Cerebellar cortex (tissue), 1 donor: ENCODE measurements at regions not wholly inside any gene's neighbourhood (a gene's known extent, or its start where the extent isn't known, plus 50 kb on each side); places are given as distances from the start of the nearest gene placed in this dataset.

ENCODE experiments used
- DNase-seq: peaks from one replicate; pipeline ENCODE4 v3.0.0-alpha.2; 2015; ENCODE audit warnings: low spot score

- no peak for DNase-seq
Measured at GRCh38 chr5:155866971-155867370, 460.0 kb upstream of the SGCD start.

DNA sequence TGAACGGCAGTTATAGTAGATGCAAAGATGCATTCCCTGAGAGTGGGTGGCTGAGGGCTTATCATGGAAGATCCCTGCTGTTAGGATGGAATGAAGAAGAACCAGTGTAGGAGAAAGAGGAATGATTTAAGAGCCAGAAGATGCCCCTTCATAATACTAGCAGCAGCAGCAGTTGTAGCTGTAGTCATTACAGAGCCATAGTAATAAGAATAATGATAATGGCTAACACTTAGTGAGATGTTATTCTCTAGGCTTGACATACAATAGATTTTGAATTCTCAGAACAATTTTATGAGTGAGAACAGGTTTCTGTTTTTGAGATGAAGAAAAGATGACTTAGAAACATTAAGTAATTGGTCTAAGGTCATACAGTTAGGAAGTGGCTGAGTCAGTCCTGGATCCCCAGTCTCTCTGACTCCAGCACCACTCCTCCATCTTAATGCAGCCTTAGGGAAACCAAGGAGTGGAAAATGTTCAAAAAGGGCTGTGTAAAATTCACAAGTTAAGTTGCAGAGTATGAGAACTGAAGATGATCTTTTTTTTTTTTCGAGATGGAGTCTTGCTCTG, 459.4 kb upstream of the SGCD start:
- no peak for DNase-seq

GRCh38 chr5:155870636-155871035, 456.3 kb upstream of the SGCD start:
- no peak for DNase-seq

- DNase-seq, result no peak
Measured at GRCh38 chr5:155871623-155872022, 455.3 kb upstream of the SGCD start.

- DNase-seq, result no peak
Measured at GRCh38 chr5:155872629-155873220, 454.2 kb upstream of the SGCD start.

DNA sequence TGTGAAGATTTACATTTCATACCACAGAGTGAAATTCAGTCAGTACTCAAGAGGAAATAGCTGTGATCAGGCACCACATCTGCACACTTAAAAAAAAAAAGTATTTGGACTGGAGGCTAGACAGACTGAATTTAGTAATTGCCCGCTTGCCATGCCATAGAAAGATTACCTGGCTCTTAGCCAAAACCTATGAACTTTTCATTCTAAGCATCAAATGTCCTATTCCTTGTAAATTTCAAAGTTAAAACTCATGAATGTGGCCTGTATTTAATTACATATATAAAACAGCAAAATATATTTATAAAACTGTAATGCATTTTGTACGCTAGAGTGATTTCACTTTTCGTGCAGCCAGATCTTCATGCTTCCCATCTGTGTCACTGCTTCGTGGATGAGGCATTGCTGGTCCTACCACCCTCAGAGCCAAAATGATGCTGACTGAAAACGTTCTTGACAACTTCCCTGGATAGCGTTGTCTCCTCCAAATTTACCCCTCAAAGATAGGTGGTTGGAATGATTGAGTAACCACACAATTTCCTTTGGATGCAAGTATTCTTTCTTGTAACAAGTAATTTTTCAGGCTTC, 447.9 kb upstream of the SGCD start:
- DNase-seq, result no peak

- no peak for DNase-seq
Measured at GRCh38 chr5:155884041-155884440, 442.9 kb upstream of the SGCD start.

DNA sequence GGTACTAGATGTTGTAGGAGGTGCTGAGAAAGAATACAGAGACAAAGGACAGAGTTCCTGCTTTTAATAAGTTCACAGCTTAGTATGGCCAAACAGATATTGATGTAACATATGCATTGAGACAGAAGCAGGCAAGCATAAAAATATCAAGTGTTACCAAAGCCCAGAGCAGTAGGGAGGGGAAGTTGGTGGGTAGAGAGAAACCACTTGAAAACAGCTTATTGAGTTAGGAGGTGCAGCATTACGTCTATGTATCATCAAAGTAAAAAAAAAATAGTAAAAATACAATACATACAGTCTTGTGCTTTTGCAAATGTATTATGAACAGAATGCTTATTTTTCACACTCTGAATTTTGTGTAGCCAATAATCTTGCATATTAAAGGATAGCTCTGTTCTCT, 441.8 kb upstream of the SGCD start:
- no peak for DNase-seq

DNA sequence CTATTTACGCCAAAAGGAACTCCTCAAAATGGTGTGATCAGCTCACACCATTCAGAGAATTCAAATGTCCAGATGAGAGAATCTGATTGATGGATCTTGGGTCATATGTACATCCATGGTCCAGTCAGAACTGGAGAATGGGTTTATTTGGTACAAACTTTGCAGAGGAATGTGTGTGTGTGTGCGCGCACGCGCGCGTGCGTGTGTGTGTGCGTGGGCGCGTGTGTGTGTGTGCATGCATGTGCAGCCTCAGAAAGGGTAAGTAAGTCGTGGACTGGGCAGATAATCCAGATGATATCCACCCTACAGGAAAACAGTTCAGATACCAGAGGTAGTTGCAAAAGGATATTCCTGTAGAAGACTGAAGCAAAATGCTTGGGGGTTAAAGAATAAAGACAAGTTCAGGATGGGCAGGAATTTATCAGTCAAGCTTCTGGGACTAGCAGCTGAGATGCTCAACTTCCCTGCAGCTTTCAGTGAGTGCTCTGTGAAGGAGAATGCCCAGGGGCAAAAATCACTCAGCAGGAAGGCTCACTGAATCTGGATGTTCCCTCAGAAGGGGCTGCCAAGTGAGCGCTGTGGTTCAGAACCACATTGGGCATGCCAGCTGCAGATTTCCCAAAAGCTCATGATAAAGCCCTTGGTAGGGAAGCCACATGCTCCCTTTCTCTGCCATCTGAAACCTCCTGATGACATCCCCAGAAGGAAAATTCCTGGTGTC, 440.5 kb upstream of the SGCD start:
- no peak for DNase-seq

DNA sequence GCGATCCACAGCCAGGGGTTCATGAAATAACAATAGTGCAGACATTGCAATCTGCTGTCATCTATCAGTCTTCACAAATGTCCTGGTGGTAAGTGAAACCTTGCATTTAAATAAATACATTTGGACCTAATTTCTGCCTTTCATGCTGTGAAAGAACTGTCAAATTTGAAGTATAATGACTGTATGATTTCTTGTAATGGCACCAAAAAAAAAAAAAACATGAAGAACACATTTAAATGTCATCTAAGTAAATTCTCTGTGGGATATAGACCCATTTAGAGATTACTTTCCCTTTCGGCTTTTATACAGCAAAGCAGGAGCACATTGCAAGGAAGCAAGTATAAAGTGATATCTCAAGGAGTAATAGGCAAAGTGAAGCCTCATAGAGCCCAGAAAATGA, 431.5 kb upstream of the SGCD start:
- DNase-seq, result no peak

DNA sequence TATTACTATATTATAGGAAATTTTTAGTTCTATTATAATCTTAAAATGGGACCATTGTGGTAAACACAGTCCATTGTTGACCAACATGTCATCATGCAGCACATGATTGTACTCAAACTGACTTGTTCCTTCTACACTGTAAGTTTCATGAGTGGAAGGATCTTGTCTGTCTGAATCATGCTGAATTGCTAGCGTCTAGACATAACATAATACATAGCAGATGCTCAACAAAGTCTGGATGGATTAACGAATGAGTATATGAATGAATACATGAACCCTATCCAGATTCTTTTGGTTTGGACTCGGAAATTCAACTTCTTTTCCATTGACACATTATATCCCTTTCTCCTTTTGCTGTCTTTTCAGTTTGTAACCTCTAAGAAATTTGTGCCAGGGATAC, 429.2 kb upstream of the SGCD start:
- DNase-seq, result no peak

DNA sequence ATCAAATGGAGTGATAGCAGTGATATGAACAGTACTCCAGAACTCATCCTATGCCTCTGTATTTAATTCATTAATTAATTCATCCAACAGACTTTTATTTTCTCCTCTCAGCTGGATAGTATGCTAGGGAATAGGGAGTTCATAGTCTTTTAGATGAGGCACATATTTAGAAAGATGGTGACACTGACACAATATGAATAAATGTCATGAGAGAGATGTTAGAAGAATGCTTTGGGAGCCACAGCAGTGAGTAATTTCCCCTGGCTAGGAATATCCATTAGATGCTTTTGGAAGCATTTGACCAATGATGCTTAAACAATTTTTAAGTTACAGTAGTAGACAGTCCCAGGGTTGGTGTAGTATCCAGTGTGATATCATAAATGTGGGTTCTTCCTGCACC, 428.7 kb upstream of the SGCD start:
- DNase-seq, result no peak

GRCh38 chr5:155903791-155904190, 423.2 kb upstream of the SGCD start:
- DNase-seq, result no peak

DNA sequence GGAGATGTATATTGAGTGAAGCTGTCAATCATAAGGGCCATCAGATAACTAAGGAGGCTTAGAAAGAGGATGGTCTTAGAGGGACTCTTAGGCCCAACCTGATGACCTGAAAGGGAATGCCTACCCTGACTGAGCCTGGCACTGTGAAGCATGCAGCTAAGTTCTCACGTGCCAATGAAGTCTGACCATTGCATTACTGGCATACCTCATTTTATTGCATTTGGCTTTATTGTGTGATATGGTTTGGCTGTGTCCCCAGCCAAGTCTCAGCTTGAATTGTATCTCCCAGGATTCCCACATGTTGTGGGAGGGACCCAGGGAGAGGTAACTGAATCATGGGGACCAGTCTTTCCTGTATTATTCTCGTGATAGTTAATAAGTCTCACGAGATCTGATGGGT, 421.6 kb upstream of the SGCD start:
- DNase-seq, result no peak

GRCh38 chr5:155906046-155906445, 420.9 kb upstream of the SGCD start:
- peak; percentile 1 for DNase-seq

DNA sequence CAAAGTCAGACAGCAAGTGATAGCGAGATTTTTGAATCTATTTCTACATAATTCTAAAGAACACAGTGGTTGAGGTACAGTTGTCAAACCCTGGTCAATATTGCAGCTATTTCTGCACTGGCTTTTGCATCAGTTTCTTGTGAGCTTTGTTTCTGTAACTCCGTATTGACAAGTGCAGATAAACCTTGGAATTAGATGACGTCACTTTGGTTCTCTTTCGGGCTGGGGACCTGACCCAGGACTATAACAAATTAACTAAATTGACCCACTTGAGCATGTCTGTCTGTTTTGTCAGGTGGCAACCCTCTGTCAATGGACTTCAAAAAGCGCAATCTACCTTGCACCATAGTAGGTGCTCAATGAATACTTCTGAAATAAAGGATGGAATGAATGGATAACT, 418.4 kb upstream of the SGCD start:
- DNase-seq, result no peak

- no peak for DNase-seq
Measured at GRCh38 chr5:155912291-155912690, 414.7 kb upstream of the SGCD start.

DNA sequence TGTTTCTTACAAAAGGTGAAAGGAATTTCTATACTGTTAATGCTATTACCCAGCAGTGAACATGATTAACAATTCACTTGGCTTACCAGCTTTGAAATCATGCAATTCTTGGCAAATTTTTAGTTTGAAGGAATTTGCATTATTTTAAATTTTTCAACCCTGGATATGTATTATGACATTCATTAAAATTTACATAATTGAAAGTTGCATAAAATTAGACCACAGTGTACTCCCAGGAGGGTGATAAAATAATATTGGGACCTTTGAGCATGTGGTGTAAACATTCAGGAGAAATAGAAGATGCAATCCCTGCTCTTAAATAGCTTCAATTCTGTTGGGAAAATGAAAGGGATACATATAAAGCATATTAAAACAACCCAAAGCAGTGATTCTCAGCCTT, 412.2 kb upstream of the SGCD start:
- DNase-seq, result no peak

DNA sequence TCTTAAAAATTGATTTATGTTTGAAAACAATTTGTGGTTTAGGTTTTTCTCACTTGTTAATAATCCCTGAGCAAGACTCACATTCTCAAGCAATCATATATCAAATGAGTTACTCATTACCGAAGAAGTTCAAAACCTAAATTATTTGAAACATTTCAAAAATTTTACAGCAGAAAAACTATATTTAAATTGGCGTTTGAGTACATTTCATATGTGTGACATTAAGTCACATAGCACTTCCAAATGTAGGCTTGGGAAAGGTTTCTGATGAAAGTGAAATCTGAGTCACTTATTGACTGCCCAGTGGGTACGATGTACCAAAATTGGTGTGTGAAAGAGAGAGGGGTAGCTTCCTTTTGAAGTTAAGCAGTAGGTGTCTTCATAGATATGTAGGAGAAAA, 411.4 kb upstream of the SGCD start:
- DNase-seq, result no peak

DNA sequence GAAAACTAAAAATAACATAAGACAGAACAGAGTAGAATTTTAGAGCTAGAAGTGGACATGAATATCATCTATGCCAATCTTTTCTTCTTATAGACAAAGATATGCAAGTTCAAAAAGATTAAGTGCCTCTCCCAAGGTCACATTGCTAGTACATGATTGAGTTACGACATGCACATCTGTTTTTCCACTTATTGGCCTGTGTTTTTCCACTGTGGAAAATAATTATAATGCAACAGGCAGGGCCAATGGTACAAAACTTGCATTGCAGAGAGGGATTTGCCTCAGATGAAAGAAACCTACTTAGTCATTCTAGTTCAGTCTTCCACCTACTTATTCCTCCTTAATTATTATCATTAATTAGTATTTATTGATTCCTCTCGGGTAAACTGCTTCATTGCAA, 407.8 kb upstream of the SGCD start:
- no peak for DNase-seq

DNA sequence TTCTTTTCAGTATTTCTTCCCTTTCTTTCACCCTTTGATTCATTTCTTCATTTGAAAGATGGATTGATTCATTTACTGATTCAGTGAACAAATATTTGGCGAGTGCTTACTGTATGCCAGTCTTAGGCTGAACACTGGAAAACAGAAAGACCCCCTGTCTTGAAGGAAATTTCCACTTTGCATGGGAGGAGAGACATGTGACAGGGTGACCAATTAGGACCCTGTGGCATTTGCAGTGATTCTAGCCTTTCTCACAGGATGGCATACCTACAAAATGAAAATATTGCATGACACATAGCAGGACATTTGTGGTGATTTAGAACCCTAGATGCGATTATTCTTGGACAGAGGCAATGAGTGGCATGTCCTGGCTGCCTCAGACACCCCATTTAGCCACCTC, 407.2 kb upstream of the SGCD start:
- DNase-seq, result no peak

- DNase-seq, result no peak
Measured at GRCh38 chr5:155921621-155922020, 405.3 kb upstream of the SGCD start.

DNA sequence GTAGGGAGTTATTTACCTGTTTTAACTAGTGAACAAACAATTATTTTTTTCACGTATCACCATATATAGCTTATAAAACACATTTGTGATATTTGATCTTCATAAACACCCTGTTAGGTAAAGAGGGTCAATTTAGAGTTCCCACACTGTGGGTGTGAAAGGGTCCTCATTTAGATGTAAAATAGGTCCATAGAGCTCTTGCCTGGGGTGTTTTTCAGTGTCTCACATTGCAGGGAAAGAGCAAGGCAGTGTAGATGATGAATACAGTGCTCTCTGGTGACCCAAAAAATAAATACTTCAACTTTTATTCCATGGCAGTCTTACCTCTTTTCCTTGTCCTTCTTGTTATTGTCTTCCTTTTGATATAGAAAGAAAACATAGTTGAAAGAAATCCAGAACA, 403.2 kb upstream of the SGCD start:
- DNase-seq, result no peak

DNA sequence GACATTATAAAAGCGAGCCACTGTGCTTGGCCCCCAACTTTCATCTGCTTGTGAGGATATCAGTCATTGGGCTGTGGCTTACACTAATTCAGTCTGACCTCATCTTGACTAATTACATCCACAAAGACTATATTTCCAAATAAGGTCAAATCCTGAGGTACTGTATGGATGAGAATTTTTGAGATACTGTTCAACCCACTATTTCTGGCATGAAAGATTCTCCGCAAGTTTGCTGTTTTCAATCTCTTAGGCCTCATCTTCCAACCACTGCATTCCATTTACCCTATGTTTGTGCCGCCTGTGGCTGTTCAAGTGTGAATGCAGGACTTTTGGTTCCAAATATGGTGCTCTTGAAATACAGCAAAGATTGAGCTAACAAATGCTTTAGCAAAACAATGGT, 400.9 kb upstream of the SGCD start:
- DNase-seq, result no peak
